HFFc6 (cell line): ENCODE measurements at regions not wholly inside any gene's neighbourhood (a gene's known extent, or its start where the extent isn't known, plus 50 kb on each side); places are given as distances from the start of the nearest gene placed in this dataset.

Source experiments
- DNase-seq: peaks from one replicate; pipeline ENCODE4 v3.0.0-alpha.2; 2018
- H3K27ac Mint-ChIP-seq: 2 replicates; pipeline ENCODE4 v1.8.0; 2020; ENCODE audit warnings: mild to moderate bottlenecking, mixed read lengths
- H3K27me3 Mint-ChIP-seq: 2 replicates; pipeline ENCODE4 v1.8.0; 2021; ENCODE audit warnings: mild to moderate bottlenecking, moderate library complexity, mixed read lengths; ENCODE audit not compliant: insufficient read depth
- H3K36me3 Mint-ChIP-seq: 2 replicates; pipeline ENCODE4 v1.8.0; 2021; ENCODE audit warnings: low read depth, mixed read lengths
- H3K4me1 Mint-ChIP-seq: 2 replicates; pipeline ENCODE4 v1.8.0; 2020; ENCODE audit warnings: low read depth, mixed read lengths
- H3K4me3 Mint-ChIP-seq: 2 replicates; pipeline ENCODE4 v1.8.0; 2020; ENCODE audit warnings: mild to moderate bottlenecking, moderate library complexity, mixed read lengths
- H3K9me3 Mint-ChIP-seq: 2 replicates; pipeline ENCODE4 v1.8.0; 2020; ENCODE audit warnings: mild to moderate bottlenecking, mixed read lengths
- TF ChIP-seq, protein P1 (sequence below): fragments of 200-600 bp; sonication (generic); IDR thresholded peaks from 2 replicates; pipeline ENCODE4 v1.5.0; 2021; ENCODE audit warnings: antibody characterized with exemption, mild to moderate bottlenecking

- no peaks in the 10 kb centered on the region for H3K27me3 Mint-ChIP-seq
- H3K4me1 Mint-ChIP-seq: no peaks in the 10 kb centered on the region
- no peak overlapping the region for H3K27ac Mint-ChIP-seq
Measured at GRCh38 chr21:15434163-15434905, 295.4 kb upstream of the USP25 start.

DNA sequence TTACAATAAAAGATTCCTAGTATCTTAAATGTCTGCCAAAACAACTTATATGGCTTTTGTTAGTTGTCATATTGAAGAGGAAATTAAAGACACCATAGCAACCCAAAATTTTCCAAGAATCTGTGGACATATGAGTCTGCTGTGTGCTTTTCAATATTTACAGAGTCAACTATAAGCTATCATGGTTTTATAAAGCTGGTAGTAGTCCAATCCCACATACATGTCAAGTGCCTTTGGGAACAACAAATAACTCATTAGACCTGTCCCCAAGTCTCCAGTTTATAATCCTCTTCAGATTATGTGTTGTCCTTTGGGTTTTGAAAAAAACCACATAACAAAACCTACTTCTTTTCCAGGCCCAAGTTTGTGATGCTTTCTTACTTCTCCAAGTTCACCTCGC, 293.8 kb upstream of the USP25 start:
- Mint-ChIP-seq H3K4me3 (no peak overlapping the region), H3K27ac (no peak overlapping the region), H3K9me3 (no peaks in the 10 kb centered on the region), H3K36me3 (no peaks in the 10 kb centered on the region), H3K4me1 (no peaks in the 10 kb centered on the region), H3K27me3 (no peaks in the 10 kb centered on the region)
- no peak for DNase-seq
- TF ChIP-seq, protein P1, sequence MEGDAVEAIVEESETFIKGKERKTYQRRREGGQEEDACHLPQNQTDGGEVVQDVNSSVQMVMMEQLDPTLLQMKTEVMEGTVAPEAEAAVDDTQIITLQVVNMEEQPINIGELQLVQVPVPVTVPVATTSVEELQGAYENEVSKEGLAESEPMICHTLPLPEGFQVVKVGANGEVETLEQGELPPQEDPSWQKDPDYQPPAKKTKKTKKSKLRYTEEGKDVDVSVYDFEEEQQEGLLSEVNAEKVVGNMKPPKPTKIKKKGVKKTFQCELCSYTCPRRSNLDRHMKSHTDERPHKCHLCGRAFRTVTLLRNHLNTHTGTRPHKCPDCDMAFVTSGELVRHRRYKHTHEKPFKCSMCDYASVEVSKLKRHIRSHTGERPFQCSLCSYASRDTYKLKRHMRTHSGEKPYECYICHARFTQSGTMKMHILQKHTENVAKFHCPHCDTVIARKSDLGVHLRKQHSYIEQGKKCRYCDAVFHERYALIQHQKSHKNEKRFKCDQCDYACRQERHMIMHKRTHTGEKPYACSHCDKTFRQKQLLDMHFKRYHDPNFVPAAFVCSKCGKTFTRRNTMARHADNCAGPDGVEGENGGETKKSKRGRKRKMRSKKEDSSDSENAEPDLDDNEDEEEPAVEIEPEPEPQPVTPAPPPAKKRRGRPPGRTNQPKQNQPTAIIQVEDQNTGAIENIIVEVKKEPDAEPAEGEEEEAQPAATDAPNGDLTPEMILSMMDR: no peak

More at GRCh38 chr21:15434163-15434905, 295.4 kb upstream of the USP25 start:
- DNase-seq: no peak
- no peak overlapping the region for H3K4me3 Mint-ChIP-seq
- TF ChIP-seq, protein P1: no peak
- no peaks in the 10 kb centered on the region for H3K9me3 Mint-ChIP-seq
- no peaks in the 10 kb centered on the region for H3K36me3 Mint-ChIP-seq

DNA sequence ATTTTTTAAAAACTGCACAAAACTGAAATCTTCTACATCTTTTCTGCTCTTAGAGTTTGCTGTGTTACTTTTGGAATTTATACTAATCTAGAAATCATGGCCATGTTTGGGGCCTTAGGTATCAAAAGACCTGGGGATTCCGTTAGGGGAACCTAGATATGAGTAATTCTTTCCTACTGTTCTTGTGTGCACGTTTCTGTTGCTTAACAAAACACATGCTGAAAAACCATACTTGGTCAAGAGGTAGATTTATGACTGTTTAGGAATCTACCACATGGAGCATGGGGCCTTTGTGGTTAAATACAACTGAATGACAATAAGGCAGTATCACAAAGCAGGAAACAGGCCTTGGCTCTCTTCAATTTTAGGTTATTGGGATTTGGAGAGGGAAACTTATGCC, 291.9 kb upstream of the USP25 start:
- Mint-ChIP-seq H3K27ac (no peak overlapping the region), H3K4me1 (no peaks in the 10 kb centered on the region), H3K9me3 (no peaks in the 10 kb centered on the region), H3K4me3 (no peak overlapping the region), H3K27me3 (no peaks in the 10 kb centered on the region), H3K36me3 (no peaks in the 10 kb centered on the region)
- TF ChIP-seq, protein P1: no peak
- no peak for DNase-seq

DNA sequence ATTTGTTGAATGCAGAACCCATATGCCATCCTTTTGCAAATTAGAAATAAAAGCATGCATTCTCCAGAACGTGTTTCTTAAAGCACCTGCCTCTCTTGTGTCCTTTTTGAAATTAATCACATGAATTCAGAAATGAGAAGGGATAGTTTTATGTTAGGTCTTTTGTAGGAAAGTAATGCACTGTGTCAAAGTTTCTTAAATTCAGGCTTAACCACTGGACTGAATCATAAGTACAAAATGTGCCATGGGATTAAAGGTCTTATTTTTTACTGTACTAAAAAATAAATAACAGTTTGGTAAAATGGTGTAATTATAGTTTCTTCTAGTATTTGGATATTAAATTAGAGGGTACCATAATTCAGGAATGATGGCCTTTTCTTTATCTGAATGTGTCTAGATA, 290.1 kb upstream of the USP25 start:
- H3K27ac Mint-ChIP-seq: no peak overlapping the region
- no peaks in the 10 kb centered on the region for H3K27me3 Mint-ChIP-seq
- TF ChIP-seq, protein P1: no peak
- no peaks in the 10 kb centered on the region for H3K36me3 Mint-ChIP-seq
- no peak for DNase-seq
- no peak overlapping the region for H3K4me3 Mint-ChIP-seq
- H3K4me1 Mint-ChIP-seq: no peaks in the 10 kb centered on the region
- no peaks in the 10 kb centered on the region for H3K9me3 Mint-ChIP-seq

GRCh38 chr21:15441060-15441493, 288.7 kb upstream of the USP25 start:
- no peak overlapping the region for H3K4me3 Mint-ChIP-seq
- no peak for DNase-seq
- H3K27ac Mint-ChIP-seq: no peak overlapping the region
- H3K9me3 Mint-ChIP-seq: no peaks in the 10 kb centered on the region
- H3K27me3 Mint-ChIP-seq: no peaks in the 10 kb centered on the region
- TF ChIP-seq, protein P1: no peak
- no peaks in the 10 kb centered on the region for H3K36me3 Mint-ChIP-seq
- H3K4me1 Mint-ChIP-seq: no peaks in the 10 kb centered on the region
